ENCODE measurements at regions not wholly inside any gene's neighbourhood (a gene's known extent, or its start where the extent isn't known, plus 50 kb on each side); places are given as distances from the start of the nearest gene placed in this dataset.

GRCh38 chr14:51548187-51548586 is 103.5 kb upstream of the FRMD6 start:
- Mint-ChIP-seq H3K4me3 (no peak overlapping the region), H3K27me3 (peaks cover 20% of the 10 kb centered on the region), H3K9me3 (no peaks in the 10 kb centered on the region), H3K27ac (no peak overlapping the region), H3K4me1 (no peaks in the 10 kb centered on the region), H3K36me3 (ENCODE audit: low read depth) (no peaks in the 10 kb centered on the region)
- ChIA-PET CTCF (no interaction called here), POLR2A (no interaction called here)
- intact Hi-C loops (cut with micrococcal nuclease), result no loop called here
- DNase-seq (no peak), ATAC-seq (ENCODE audit: low read depth) (no peak)
- TF ChIP-seq, protein P1, sequence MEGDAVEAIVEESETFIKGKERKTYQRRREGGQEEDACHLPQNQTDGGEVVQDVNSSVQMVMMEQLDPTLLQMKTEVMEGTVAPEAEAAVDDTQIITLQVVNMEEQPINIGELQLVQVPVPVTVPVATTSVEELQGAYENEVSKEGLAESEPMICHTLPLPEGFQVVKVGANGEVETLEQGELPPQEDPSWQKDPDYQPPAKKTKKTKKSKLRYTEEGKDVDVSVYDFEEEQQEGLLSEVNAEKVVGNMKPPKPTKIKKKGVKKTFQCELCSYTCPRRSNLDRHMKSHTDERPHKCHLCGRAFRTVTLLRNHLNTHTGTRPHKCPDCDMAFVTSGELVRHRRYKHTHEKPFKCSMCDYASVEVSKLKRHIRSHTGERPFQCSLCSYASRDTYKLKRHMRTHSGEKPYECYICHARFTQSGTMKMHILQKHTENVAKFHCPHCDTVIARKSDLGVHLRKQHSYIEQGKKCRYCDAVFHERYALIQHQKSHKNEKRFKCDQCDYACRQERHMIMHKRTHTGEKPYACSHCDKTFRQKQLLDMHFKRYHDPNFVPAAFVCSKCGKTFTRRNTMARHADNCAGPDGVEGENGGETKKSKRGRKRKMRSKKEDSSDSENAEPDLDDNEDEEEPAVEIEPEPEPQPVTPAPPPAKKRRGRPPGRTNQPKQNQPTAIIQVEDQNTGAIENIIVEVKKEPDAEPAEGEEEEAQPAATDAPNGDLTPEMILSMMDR (IDR thresholded peaks at IDR 0.05), result no peak

- CTCF ChIA-PET, result no interaction called here
- H3K9me3 Mint-ChIP-seq, result no peaks in the 10 kb centered on the region
- TF ChIP-seq, protein P1 (IDR thresholded peaks at IDR 0.05), result no peak
- H3K27me3 Mint-ChIP-seq, result peaks cover 16% of the 10 kb centered on the region
- H3K4me1 Mint-ChIP-seq, result no peaks in the 10 kb centered on the region
- intact Hi-C loops (cut with micrococcal nuclease), result no loop called here
- no peak for ATAC-seq (ENCODE audit: low read depth)
- H3K27ac Mint-ChIP-seq, result no peak overlapping the region
- no peak for DNase-seq
- POLR2A ChIA-PET, result no interaction called here
- no peaks in the 10 kb centered on the region for H3K36me3 Mint-ChIP-seq (ENCODE audit: low read depth)
- no peak overlapping the region for H3K4me3 Mint-ChIP-seq
These were observed 101.1 kb upstream of the FRMD6 start for GRCh38 chr14:51550636-51551035.

GRCh38 chr14:51552275-51552674 is 99.4 kb upstream of the FRMD6 start:
- POLR2A ChIA-PET, result no interaction called here
- Mint-ChIP-seq H3K4me1 (no peaks in the 10 kb centered on the region), H3K9me3 (no peaks in the 10 kb centered on the region), H3K36me3 (ENCODE audit: low read depth) (no peaks in the 10 kb centered on the region), H3K4me3 (no peak overlapping the region), H3K27ac (no peak overlapping the region), H3K27me3 (peaks cover 15% of the 10 kb centered on the region)
- CTCF ChIA-PET, result no interaction called here
- TF ChIP-seq, protein P1 (IDR thresholded peaks at IDR 0.05), result no peak
- intact Hi-C loops (cut with micrococcal nuclease), result no loop called here
- DNase-seq, result no peak
- no peak for ATAC-seq (ENCODE audit: low read depth)

DNA sequence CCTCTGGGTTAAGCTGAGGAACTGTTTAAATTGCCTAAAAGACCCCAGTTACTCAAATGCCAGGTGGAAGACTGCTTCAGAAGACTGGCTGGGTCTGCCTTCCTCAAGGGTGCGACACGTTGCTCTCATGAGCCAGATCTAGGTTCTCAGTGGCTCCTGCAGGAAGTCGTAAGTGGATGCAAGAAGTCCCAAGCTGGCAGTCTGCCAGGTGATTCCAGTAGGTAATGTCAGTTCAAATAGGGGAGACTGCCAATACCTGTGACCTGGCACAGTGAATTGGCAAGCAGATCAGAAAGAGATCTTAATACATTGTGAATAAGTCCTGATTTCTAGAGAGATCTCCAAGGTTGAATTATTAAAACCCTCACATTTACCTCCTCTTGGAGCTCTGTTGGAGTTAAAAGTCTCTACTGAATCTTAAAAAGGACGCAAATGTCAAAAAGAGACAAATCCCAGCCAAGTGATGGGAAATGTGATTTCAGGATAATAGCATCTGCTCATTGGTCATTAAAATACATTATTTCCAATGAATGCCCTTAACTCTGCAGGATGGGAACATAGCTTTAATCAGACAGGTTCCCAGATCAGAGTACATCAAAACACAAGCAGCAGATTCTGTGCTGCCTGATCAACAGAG is 98.8 kb upstream of the FRMD6 start:
- H3K4me3 Mint-ChIP-seq, result no peak overlapping the region
- no peaks in the 10 kb centered on the region for H3K4me1 Mint-ChIP-seq
- POLR2A ChIA-PET, result no interaction called here

DNA sequence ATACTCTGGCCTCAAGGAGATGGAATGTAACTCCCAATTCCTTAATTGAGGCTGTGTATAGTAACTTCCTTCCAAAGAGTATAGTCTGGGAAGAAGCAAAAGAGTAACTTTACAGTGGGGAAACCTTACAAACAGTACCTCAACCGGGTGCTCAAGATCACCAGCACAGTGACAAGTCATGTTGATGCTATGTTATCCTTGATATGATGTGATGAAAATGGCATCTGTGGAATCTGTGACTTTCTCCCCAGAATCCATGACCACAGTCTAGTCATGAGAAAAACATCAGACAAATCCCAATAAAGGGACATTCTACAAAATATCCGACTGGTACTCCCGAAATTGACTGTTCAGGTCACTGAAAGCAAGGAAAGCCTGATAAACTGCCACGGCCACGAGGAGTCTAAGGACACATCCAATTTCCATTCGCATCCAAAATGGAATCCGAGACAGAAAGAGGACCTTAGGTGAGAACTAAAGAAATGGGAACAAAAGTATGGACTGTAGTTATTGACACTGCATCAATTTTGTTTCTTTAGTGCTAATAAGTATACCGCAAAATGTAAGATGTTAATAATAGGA is 97.3 kb upstream of the FRMD6 start:
- ChIA-PET CTCF (no interaction called here), POLR2A (no interaction called here)
- Mint-ChIP-seq H3K9me3 (no peaks in the 10 kb centered on the region), H3K27ac (no peak overlapping the region), H3K36me3 (ENCODE audit: low read depth) (no peaks in the 10 kb centered on the region), H3K4me3 (no peak overlapping the region), H3K27me3 (peaks cover 13% of the 10 kb centered on the region), H3K4me1 (no peaks in the 10 kb centered on the region)
- DNase-seq, result no peak
- intact Hi-C loops (cut with micrococcal nuclease), result no loop called here
- no peak for ATAC-seq (ENCODE audit: low read depth)
- TF ChIP-seq, protein P1 (IDR thresholded peaks at IDR 0.05), result no peak

More for the DNA sequence above, 98.8 kb upstream of the FRMD6 start:
- H3K36me3 Mint-ChIP-seq (ENCODE audit: low read depth), result no peaks in the 10 kb centered on the region
- ATAC-seq (ENCODE audit: low read depth), result no peak
- no peak for DNase-seq
- no peaks in the 10 kb centered on the region for H3K9me3 Mint-ChIP-seq
- TF ChIP-seq, protein P1 (IDR thresholded peaks at IDR 0.05), result no peak
- intact Hi-C loops (cut with micrococcal nuclease), result no loop called here
- H3K27me3 Mint-ChIP-seq, result peaks cover 15% of the 10 kb centered on the region
- no peak overlapping the region for H3K27ac Mint-ChIP-seq
- CTCF ChIA-PET, result no interaction called here
